ENCODE measurements at regions not wholly inside any gene's neighbourhood (a gene's known extent, or its start where the extent isn't known, plus 50 kb on each side); places are given as distances from the start of the nearest gene placed in this dataset.

- no peak for DNase-seq (ENCODE audit: low spot score)
Measured at GRCh38 chr10:124227055-124227975, 133.9 kb upstream of the CHST15 start.

- DNase-seq (ENCODE audit: low spot score): no peak
Measured at GRCh38 chr10:124226271-124227054, 133.1 kb upstream of the CHST15 start.

GRCh38 chr10:124225467-124226270 lies 132.3 kb upstream of the CHST15 start:
- no peak for DNase-seq (ENCODE audit: low spot score)

- no peak for DNase-seq (ENCODE audit: low spot score)
Measured at GRCh38 chr10:124225029-124225466, 131.7 kb upstream of the CHST15 start.

DNA sequence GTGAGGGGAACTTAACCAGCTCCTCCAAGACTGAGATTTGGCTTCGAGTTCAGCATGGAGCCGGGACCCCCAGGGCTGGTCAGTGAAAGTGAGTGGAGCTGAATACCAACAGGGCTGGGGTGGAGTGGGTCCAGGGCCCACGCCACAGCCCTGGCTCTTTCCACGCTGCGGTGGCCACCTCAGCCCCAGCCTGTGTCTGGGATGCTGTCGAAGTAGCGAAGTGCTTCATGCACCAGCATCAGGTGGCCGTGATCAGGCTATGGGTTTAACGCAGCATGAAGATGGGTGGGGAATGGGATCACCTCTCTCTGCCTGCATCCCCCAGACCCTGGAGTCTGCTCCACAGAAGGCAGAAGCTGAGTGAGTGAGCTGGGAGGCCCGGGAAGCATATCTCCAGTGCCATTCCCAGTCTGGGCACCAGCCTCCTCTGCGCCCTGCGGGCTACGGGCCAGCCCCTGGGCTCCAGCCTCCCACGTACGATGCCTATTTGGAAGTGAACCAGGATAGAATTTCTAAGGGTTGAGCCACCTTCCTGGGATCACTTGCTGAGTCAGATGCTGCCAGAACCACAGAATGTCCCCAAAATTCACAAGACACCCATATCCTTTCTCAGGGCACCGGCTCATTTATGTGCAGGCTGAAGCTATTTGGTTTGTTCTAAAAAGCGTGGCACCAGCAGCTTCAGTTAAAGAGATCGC lies 131.1 kb upstream of the CHST15 start:
- DNase-seq (ENCODE audit: low spot score): no peak

- DNase-seq (ENCODE audit: low spot score): no peak
Measured at GRCh38 chr10:124223711-124224085, 130.3 kb upstream of the CHST15 start.

- no peak for DNase-seq (ENCODE audit: low spot score)
Measured at GRCh38 chr10:124222988-124223710, 129.8 kb upstream of the CHST15 start.

GRCh38 chr10:124222318-124222987 lies 129.1 kb upstream of the CHST15 start:
- DNase-seq (ENCODE audit: low spot score): no peak

DNA sequence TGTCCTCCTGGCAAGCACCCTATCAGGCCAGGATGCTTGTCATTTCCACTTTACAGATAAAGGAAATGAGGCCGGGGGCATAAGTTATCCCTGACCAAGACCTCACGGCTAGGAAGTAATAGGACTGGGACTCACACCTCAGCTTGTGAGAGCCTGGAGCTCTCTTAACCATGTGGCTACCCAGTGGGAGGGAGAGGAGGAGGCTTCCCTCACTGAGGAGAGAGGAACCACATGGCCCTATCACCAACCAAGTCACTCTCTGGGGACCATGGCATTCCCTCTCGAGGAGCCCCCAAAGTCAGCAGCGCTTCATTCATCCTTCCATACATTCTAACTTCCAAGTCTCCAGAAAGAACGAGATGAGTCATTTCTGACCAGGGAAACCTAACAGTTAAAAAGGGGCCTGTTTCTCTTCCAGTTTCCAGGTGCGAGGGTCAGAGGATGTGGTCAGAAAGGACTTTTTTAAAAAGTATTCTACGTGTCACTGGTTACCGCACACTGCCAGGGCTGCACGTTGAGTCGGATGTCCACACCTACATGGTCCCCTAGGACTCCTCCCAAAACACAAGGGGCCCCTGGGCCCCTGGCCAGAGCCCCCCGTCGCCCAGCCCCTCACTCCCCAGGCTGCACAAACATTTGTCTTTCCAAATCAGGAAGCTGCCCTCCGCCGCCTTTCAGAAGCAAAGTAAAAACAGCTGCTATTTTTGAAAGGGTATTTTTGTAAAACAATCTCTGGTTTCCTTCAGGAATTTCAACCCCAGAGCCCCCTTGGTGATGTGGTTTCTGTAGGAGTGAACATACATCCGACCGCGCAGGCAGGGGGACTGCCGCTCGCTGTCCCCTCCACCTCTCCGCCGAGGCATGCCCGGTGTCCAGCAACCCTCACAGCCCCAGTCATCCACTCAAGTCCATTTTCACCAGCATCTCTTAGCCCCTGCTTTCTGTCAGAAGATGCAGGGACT lies 128.2 kb upstream of the CHST15 start:
- no peak for DNase-seq (ENCODE audit: low spot score)

DNA sequence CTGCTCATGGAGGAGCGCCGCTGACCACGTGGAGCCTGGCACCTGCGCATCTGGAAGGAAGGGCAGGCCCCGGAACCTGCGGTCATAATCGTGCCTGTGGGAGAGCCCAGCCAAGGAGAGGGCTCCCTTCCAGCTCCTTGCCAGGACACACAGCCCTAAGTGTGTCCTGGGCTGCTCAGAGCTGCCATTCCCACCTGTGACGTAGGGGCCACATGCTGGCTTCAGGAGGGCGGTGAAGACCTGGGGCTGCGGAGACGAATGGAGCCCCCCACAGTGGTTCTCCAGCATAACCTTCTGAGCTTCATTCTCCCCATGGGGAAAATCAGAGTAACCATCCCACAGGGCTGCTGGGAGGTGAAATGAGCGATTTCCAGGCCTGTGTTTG lies 127.6 kb upstream of the CHST15 start:
- no peak for DNase-seq (ENCODE audit: low spot score)

DNA sequence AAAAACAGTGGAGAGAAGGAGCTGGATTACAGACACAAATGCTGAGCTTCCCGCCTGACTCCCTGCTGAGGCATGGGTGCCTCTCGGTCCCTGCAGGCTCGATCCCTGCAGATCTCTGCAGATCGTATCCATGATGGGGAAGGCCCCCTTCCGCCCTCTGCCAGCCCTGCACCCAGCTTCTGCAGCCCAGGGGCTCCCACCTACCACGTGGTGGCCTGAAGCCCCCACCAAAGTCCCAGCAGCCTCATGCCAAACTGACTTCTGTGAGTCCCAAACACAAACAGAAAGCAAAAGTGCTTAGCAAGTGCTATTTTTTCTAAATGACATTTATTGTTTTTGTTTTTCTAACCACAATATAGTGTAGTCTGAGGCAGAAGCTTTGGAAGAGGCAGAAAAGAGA lies 127.1 kb upstream of the CHST15 start:
- DNase-seq (ENCODE audit: low spot score): no peak

GRCh38 chr10:124219655-124220054 lies 126.3 kb upstream of the CHST15 start:
- DNase-seq (ENCODE audit: low spot score): no peak

DNA sequence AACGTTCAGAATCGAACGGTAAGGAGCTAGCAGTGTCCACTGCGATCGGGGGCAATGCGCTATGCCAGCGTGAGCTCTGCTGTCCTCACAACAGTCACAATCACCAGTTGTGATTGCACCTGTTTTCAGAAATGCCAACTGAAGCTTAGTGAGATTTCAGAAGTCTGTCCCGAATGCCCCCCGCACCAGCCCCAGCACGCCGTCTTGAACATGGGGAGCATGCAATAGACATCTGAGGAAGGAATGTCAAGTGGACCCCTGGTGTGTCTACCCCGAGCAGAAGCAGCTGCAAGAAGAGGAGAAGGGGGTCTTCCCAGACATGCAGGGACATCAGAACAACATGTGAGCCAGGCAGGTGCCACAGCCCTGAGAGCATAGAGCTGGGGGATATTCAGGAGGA lies 125.7 kb upstream of the CHST15 start:
- DNase-seq (ENCODE audit: low spot score): no peak

DNA sequence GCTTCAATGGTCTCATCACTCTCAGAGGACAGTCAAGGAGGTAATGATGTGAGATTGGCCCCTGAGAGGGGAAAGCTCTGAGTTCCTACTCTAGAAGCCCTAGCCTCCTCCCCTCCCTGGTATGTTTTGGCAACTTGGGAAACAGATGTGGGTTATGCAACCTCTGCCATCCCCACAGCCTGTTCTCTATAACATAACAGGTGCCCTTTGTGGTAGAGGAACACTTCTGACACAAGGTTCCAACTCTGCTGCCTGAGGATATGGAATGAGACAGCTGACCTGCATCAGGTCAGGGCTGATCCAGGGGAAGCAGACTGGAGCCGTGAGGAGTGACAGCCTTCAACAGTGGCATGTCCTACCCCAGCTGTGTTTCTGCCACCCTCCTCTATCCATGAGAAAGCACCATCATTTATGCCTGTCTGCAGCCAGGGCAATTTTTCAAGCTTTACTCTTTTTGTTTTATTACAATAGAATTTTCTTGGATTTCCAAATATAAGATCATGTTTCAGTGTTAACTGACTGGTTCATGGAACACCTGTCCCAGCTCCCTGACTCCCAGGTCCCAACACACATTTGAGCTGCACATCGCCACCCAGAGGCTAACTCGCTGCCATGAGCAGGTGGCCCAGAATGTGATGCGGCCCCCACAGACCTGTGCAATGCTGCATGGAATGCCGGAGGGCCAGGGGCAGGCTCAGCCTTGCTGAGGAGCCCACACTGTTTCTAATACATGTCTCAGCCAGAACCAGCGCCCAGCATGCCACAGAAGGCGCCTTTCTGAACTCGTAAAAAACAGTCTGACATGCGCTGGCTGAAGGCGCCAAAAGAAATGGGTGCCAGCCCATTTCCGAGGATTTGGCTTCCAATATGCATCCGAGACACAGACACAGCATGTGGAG lies 124.8 kb upstream of the CHST15 start:
- DNase-seq (ENCODE audit: low spot score): no peak

DNA sequence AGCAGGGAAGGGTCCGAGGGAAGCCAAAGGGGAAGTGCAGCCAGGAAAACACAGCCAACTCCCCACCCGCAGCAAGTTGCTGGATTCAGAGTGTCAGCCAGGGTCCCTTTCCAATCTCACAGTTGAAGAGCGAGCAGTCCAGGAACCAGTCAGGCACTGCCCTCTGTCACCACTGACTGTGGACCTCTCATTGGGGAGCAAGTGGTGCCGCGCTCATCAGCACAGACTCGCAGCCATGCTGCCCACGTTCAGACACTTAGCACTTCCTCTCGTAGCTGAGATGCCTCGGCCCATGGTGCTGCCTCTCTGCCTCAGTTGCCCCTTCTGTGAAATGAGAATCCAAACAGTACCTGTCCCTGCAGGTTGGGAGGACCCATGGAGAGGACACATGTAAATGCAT lies 123.6 kb upstream of the CHST15 start:
- no peak for DNase-seq (ENCODE audit: low spot score)

DNA sequence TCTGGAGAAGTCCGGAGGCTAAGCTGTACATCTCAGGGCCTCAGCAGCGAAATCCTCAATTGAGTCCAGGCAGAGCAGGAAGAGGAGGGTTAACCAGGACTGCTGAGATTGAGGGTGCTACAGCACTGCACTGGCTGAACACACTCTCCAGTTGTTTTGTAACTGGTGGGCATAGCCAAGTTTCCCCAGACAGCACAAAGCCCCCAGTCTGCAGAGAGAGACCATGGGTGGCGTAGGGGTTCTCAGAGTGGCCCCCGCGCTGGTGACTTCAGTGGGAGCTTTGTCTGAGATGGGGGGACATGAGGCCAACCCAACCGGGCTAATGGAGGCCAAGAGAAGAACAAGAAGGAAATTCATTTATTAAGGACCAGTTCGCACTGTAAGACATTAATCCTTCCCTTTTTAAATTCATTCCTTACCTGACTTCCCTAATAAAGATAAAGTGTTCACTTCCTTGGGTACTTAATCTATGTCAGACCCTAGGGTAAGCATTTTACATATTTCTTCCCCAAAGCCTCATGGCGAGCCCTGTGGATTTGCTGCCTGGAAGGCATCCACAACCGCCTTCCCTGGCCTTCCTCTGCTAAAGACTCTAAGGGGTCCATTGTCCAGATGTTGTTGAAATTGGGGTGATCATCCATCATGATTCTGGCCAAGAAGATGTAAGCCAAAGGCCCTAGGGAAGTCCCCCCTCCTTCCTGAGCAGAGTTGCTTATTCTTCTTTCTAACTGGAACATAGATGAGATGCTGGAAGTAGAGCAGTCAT lies 121.4 kb upstream of the CHST15 start:
- no peak for DNase-seq (ENCODE audit: low spot score)

DNA sequence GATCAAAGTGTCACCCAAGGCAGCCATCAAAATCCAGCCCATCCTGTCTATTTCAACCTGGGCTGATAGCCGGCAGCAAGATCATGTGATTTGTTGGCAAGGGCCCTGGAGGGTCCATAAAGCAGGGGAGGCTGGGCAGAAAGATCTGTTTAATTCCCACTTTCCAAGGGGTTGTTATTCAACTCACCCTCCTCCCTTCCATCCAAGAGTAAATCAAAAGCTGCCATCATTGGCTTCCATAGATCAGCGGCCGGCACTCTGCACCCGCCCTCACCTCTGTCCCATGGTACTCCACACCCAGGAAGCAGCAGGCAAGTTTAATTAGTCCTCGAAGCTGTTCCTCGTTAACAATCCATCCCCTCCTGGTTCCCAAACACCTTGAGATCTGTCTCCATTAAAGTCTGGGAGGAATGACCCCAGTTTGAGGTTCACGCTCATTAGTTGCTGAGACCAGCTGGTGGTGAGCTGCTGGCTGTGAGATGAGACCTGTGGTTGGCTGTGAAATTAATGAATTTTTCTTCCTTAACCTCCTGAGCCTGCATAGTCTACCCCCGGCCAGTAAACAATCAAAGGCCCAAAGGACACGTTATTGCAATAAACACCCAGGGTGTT lies 120.6 kb upstream of the CHST15 start:
- no peak for DNase-seq (ENCODE audit: low spot score)

Data from hematopoietic multipotent progenitor cell treated with erythropoietin and hydrocortisone succinate and interleukin-3 and kit ligand, for 15 days (in vitro differentiated cells).